Effector memory CD4-positive, alpha-beta T cell (primary cell): ENCODE measurements at regions not wholly inside any gene's neighbourhood (a gene's known extent, or its start where the extent isn't known, plus 50 kb on each side); places are given as distances from the start of the nearest gene placed in this dataset.

ENCODE experiments used
- DNase-seq, 3 donors: peaks; one replicate each; pipeline ENCODE4 v3.0.0-alpha.2; 2020
- H3K27ac ChIP-seq: 2 replicates; pipeline ENCODE4 v1.7.0; 2013; ENCODE audit warnings: mild to moderate bottlenecking, low read length, moderate library complexity; ENCODE audit not compliant: insufficient read depth, poor library complexity, severe bottlenecking
- H3K27me3 ChIP-seq: replicated peaks from 2 replicates; pipeline ENCODE4 v1.7.0; 2013; ENCODE audit warnings: mild to moderate bottlenecking, low read length; ENCODE audit not compliant: insufficient read depth, control insufficient read depth, poor library complexity, severe bottlenecking
- H3K36me3 ChIP-seq: 2 replicates; pipeline ENCODE4 v1.7.0; 2013; ENCODE audit warnings: mild to moderate bottlenecking, low read length, moderate library complexity; ENCODE audit not compliant: control insufficient read depth, insufficient read depth
- H3K4me1 ChIP-seq: 2 replicates; pipeline ENCODE4 v1.7.0; 2013; ENCODE audit warnings: low read length, mild to moderate bottlenecking; ENCODE audit not compliant: control insufficient read depth, insufficient read depth, poor library complexity, severe bottlenecking
- H3K4me3 ChIP-seq: 2 replicates; pipeline ENCODE4 v1.7.0; 2013; ENCODE audit warnings: low read length, low read depth, mild to moderate bottlenecking; ENCODE audit not compliant: insufficient read depth, poor library complexity, severe bottlenecking
- H3K9me3 ChIP-seq: 2 replicates; pipeline ENCODE4 v1.7.0; 2013; ENCODE audit warnings: mild to moderate bottlenecking, low read length, moderate library complexity; ENCODE audit not compliant: control insufficient read depth

DNA sequence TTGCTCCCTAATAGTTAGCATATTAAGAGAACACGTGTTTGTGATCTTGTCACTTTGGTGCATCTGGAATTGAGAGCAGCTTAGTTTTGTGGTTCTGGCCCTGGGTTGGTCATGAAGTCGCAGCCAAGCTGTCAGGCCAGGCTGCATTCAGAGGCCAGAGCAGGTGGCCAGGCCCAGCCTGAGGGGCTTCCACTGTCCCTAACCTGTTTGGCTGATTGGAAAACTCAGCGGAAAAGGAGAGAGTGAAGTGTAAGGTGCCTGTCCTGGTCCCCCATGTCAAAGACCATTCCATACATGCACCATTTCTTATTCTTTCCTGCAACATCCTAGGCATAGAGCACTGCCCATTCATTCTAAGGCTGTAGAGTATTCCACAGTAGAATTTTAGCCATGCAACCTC, 111.5 kb upstream of the IGLL5 start:
- no peaks in the 10 kb centered on the region for H3K36me3 ChIP-seq
- H3K27me3 ChIP-seq: no peaks in the 10 kb centered on the region
- no peaks in the 10 kb centered on the region for H3K4me1 ChIP-seq
- no peak overlapping the region for H3K27ac ChIP-seq
- no peak for DNase-seq
- no peaks in the 10 kb centered on the region for H3K9me3 ChIP-seq
- H3K4me3 ChIP-seq: no peak overlapping the region

DNA sequence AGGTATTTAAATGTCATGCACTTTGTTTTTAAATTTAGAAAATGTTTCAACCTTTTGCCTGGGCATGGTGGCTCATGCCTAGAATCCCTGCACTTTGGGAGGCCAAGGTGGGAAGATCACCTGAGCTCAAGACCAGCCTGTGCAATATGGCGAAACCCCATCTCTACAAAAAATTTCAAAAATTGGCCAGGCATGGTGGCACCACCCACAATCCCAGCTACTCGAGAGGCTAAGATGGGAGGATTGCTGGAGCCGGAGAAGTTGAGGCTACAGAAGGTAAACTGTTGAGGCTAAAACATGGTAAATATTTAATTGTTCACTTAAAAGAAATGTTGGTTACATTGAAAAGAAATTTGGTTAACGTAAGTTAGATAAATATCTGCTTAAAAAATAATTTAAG, 108.4 kb upstream of the IGLL5 start:
- H3K27ac ChIP-seq: no peak overlapping the region
- no peaks in the 10 kb centered on the region for H3K36me3 ChIP-seq
- no peak overlapping the region for H3K4me3 ChIP-seq
- no peaks in the 10 kb centered on the region for H3K27me3 ChIP-seq
- no peak for DNase-seq
- H3K4me1 ChIP-seq: no peaks in the 10 kb centered on the region
- no peaks in the 10 kb centered on the region for H3K9me3 ChIP-seq

DNA sequence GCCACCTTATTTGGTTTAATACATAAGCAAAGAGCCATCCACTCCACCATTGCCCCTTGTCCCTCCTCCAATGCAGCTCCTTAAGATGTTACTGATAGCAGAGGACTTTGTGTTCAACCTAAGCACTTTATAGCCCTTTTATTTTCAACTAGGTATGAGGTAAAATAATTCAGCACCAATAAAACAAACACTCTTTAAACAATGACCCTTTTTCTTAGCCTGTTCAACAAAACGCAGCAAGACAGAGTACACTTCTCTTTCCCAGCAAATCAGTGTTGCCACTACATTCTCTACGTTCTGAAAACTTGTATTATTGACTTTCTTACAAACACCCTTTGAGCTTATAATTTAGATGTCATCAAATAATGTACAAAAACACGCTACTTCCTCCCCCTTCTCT, 104.0 kb upstream of the IGLL5 start:
- Histone ChIP-seq H3K4me3 (no peak overlapping the region), H3K4me1 (peaks cover 7% of the 10 kb centered on the region), H3K36me3 (no peaks in the 10 kb centered on the region), H3K27me3 (no peaks in the 10 kb centered on the region), H3K27ac (no peak overlapping the region), H3K9me3 (no peaks in the 10 kb centered on the region)
- no peak for DNase-seq

DNA sequence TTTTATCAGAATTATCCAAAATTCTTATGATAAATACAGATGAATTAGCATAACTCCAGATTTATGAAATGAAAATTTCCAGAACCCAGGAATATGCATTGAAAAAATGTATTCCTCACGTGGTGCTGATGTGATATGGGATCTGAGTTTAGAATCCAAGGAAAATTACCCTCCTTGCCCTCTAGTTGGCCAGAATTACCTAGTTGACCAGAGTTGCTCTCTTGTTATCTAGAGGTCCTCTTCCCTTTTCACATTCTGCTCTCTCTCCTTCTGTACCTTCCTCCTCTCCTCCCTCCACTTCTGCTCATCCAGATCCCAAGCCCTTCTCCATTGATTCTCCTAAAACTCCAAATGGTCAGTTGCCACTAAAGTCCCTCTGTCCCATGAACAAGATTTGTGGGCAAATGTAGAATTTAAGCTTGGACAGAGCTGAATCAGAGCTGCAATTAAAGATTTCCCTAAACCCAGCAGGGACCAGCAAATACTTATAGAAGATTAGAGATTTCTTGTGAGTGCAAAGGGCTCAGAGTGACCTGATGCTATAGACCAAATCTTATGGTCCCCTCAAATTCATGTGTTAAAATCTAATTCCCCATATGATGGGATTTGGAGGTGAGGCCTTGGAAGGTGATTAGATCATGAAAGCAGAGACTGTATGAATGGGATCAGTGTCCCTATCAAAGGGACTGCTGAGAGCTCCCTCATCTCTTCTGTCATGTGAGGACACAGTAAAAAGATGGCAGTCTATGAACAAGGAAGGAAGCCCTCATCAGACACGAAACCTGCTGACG, 103.2 kb upstream of the IGLL5 start:
- no peak overlapping the region for H3K27ac ChIP-seq
- no peaks in the 10 kb centered on the region for H3K9me3 ChIP-seq
- no peaks in the 10 kb centered on the region for H3K27me3 ChIP-seq
- no peak for DNase-seq
- no peaks in the 10 kb centered on the region for H3K36me3 ChIP-seq
- H3K4me3 ChIP-seq: no peak overlapping the region
- peaks cover 15% of the 10 kb centered on the region for H3K4me1 ChIP-seq

DNA sequence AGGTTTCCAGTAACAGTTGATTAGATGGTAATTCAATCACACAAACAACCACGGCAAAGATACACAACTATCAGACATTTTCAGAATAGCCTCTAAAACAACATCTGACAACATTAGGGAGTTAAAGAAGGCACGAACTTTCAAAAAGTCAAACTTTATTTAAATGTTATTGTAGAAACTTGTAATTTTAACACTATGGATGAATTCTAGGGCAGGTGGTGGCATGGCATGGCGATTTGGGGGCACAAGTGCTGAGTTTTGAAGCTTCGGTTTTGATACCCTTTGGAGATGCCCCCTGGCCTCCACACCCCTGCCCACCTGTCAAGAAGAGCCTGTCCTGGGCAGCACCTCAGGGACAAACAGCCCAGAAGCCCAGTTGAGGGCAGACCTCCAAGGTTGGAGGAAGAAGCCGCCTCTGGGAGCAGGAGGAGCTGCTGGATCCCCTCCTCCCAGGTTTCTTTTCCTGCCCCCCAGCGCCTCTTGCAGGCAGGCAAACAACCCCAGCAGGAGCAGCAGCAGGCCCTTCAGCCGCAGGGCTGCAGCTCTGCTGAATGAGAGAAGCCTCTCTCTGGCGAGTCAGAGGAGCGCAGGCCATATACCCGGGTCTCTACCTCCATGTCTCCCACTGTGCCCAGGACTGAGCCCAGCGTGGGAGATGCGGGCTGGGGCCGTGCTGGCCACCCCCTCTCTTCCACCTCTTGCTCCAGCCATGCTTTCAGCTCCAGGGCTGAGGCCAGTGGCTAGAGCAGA, 102.1 kb upstream of the IGLL5 start:
- Histone ChIP-seq H3K27me3 (no peaks in the 10 kb centered on the region), H3K27ac (no peak overlapping the region), H3K4me3 (no peak overlapping the region), H3K4me1 (peaks cover 22% of the 10 kb centered on the region), H3K36me3 (no peaks in the 10 kb centered on the region), H3K9me3 (no peaks in the 10 kb centered on the region)
- no peak for DNase-seq

DNA sequence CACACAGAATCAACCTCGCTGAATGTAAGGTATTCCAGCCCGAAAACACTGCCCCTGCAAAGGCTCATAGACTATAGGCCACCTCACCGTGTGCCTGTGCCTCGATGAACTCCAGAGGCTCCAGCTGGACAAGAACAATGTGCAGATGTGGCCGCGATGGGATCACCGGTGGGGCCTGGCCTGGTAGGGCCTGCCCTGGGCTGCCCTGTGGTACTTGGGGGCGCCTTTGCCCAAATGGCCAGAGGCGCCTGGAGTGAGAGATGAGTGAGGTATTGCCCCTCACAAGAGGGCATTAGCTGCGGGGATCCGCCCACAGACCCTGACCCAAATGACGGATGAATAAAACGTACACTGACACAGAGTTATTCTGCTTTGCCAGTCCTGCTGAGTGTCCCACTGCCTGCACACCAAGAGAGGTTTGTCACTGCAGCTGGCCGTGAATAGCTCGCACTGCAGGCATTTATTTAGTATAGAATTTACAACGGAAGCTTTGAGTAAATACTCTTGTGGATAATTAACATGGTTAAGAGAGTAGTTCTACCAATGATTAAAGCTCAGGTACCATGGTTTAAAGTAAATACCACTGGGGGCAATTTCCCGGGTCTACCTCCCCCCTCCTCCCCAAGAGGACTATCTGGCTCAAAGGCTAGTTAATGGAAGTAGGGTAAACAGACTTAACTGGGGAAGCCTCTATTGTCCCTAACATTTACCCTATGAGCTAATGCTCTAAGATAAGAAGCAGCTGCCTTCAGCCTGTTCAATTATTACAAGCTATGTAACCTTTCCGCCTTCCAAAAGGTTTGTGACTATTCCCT, 101.1 kb upstream of the IGLL5 start:
- Histone ChIP-seq H3K9me3 (no peaks in the 10 kb centered on the region), H3K36me3 (no peaks in the 10 kb centered on the region), H3K4me3 (no peak overlapping the region), H3K27ac (no peak overlapping the region), H3K27me3 (no peaks in the 10 kb centered on the region), H3K4me1 (peaks cover 32% of the 10 kb centered on the region)
- no peak for DNase-seq

DNA sequence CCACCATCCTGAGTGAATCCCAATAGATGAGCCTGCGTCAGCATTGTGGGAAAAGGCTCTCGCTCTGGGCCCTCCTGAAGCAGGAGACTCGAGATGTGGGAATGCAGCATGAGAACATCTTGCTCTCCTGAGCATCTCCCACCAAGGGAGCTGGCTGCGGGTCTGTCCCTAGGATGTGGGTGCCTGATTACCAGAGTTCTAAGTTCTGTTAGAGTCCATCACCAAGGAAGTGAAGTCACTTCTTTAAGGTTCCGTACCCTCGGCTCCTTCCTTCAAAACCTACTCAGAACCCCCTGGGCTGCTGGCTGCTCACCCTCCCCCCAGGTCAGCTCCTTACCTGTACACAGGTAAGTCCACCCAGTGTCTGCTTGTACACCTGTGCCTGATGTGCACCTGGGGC, 100.5 kb upstream of the IGLL5 start:
- Histone ChIP-seq H3K4me1 (peaks cover 38% of the 10 kb centered on the region), H3K4me3 (no peak overlapping the region), H3K36me3 (no peaks in the 10 kb centered on the region), H3K27me3 (no peaks in the 10 kb centered on the region), H3K9me3 (no peaks in the 10 kb centered on the region), H3K27ac (no peak overlapping the region)
- DNase-seq: no peak

DNA sequence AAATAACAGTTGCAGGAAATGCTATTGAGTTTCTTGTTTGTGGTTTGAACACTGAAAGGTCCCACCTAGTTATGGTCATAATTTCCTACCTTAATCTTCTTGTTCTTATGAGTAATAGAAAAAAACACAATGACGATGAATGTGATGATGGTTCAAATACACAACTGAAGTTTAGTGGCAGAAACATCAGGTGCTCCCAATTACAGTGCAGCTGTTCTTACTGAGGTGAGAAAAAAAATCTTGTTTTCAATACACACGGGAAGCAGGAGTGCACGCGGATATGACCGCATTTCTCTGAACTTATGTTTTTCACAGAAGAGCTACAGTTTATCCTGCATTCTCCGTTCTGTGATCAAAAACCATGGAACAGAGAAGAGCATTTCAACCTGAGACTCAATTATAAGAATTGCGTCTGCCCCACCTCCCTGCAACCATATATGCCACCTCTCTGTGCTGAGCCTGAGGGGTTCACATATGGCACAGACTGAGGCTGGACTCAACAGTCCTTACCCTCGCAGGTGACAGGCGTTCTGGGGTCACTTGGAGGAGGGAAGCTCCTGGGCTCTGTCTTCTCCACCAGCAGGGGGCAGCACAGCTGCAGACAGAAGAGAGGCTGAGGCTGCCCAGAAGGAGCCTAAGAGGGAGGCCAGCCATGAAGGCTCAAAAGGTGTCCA, 99.7 kb upstream of the IGLL5 start:
- Histone ChIP-seq H3K27me3 (no peaks in the 10 kb centered on the region), H3K36me3 (no peaks in the 10 kb centered on the region), H3K4me3 (no peak overlapping the region), H3K9me3 (no peaks in the 10 kb centered on the region), H3K4me1 (peaks cover 43% of the 10 kb centered on the region), H3K27ac (no peak overlapping the region)
- peak; percentile 35 to 56 (median 41) for DNase-seq

DNA sequence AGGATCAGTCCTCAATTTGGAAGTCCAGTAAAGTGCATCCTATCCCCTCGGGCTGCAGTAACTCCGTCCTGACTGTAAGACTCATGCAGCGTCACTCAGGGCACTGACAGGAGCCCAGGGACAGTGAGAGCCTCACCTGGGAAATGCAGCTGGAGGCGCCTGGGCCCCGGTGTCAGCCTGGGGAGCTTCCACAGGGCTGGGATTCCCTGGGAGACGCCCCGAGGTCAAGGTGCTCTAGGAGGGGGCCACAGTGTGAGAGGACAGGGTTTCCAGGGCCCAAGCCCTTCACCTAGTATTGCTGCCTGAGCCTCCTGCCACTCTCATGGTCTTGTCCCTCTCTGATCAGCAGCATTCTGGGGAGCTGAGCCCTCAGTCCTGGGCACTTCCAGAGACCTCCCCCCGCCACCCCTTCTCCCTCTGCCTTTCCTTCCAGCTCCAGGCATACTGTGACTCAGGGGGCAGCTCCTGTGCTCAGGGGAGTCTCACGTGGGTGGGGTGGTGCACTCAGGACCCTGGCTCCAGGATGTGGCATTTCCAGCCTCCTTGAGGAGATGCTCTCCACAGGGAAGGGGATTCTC, 99.1 kb upstream of the IGLL5 start:
- H3K4me1 ChIP-seq: peaks cover 43% of the 10 kb centered on the region
- no peaks in the 10 kb centered on the region for H3K27me3 ChIP-seq
- DNase-seq: no peak
- no peaks in the 10 kb centered on the region for H3K36me3 ChIP-seq
- no peak overlapping the region for H3K4me3 ChIP-seq
- peak overlapping the region; percentile 12 for H3K27ac ChIP-seq
- no peaks in the 10 kb centered on the region for H3K9me3 ChIP-seq
